ENCODE measurements at regions not wholly inside any gene's neighbourhood (a gene's known extent, or its start where the extent isn't known, plus 50 kb on each side); places are given as distances from the start of the nearest gene placed in this dataset.

- no peak for DNase-seq
These were observed 58.5 kb downstream of the MAIP1 start for GRCh38 chr2:200013906-200014305.

GRCh38 chr2:200021449-200022114, 66.2 kb downstream of the MAIP1 start:
- DNase-seq, result no peak

GRCh38 chr2:200022511-200022910, 67.1 kb downstream of the MAIP1 start:
- DNase-seq, result no peak

DNA sequence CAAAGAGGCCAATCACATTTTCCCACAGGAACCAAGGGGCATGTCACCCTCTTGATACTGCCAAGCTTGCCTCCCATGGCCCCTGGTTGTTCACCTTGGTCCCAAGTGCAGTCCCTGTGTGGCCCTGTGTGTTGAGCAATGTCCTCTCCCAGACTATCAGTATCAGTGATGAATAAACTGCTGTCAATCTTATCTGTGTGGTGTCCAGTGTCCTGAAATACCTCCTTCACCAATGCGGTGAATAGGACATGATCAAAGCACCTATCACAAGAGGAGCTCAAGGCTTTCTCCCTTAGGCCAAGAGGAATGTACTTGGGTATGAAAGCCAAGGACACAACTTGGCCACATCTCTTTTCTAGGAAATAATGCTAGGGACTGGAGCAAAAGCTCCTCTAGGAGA, 68.2 kb downstream of the MAIP1 start:
- no peak for DNase-seq

GRCh38 chr2:200025717-200026116, 70.3 kb downstream of the MAIP1 start:
- DNase-seq, result no peak

DNA sequence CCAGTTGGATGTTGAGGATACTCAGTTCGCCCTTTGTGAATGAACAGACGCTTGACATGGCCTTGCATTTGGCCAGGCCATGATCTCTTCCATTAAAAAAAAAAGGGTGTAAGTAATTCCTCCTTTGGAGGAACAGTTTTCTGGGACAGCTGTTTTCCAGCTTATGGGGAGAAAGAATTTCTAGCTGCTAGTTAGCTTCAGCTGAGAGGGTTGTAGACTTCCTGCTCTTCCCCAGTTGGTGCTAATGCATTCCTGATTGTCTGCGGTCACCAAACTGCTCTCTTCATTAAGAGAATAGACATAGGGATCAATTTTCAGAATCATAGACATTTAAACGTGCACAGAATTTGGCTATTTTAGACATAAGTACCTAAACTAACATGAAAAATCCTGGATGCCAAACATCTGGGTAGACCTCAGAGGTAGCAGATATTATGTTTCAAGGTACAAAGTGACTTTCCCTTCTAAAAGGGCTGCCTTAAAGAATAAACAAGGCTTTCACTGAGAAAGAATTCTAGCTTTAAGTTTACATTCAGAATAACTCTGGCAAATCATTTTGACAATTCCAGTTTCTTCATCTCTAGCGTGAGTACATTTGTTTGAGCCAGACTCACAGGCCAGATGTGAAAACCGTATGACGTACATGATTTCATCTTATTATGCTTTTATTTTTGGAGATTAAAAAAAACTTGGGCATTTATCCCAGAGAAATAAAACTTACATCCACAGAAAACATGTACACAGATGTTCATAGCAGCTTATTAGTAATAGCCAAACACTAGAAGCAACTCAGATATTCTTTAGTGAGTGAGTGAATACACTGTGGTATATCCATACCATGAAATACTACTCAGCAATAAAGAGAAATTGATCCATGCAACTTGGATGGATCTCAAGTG, 71.2 kb downstream of the MAIP1 start:
- DNase-seq, result no peak

- DNase-seq, result no peak
These were observed 73.6 kb downstream of the MAIP1 start for GRCh38 chr2:200028998-200029397.

GRCh38 chr2:200032895-200033294, 77.5 kb downstream of the MAIP1 start:
- DNase-seq, result no peak

DNA sequence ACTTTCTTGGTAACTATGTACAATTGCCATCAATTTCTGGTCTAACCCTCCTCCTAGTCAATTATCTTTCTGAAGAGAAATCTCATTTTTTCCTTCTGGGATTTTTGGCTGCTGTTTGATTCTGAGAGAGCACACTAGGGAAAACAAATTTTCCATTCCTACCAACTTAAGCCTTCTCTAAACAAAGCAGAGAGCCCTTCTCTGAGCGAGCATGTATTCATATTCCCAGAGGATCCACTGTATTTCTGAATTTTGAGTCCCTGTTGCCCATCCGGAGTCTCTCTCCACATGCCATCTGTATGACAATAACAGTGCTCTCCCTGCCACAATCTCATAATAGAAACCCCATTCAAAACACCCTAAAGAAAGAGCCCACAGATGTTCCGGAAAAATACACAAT, 78.5 kb downstream of the MAIP1 start:
- no peak for DNase-seq

DNA sequence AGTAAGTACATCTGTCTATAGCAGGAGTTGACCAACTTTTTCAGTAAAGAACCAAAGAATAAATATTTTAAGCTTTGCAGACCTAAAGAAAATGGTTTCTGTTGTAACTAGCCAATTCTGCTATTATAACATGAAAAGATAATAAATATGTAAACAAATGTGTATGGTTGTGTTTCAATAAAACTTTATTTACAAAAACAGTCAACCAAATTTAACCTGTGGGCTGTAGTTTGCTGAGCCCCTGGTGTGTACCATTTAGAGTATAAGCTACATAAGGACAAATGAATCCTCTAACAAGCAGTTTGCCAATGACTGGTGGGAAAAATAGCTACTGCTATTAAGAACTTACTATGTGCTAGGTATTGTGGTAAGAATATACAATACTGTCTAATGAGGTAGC, 79.4 kb downstream of the MAIP1 start:
- DNase-seq, result no peak

DNA sequence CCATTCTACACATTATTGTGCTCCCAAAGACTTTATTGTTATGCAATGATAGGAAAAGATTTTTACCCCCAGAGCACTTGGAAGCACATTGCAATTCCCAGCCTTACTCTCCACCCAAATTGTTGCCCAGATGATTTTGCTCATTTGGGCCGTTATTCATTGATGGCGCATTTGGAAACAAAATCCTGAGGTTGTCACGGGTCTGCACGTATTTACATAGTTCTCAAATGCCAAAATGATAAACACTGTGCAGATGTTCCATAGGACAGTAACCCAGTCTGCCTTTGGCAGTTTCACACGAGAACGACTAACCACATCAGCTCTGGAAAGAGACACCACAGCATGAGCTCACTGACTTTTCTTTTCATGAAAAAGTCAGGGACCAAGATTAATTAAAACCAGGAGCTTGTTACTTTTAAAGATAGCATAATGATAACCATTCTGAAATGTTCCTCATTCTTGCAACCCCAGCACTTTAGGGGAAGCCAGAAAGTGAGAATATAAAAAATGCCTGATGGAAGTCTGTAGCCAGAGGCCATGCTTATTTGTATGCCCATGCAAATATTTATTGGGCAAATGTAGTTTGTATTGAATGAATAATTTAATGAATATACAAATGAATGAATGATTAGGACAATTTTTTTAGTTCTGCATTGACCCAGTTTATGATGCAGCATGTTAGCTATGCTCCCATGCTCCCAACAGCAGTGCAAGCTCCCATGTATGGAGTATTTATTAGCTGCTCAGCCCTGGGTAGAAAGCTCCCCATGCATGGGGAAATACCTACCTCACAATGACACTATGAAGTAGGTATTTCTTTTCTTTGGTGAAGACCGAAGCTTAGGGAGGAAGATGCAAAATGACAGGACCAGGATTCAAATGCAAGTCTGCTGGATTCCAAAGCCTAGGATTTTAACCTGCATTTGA, 84.6 kb downstream of the MAIP1 start:
- DNase-seq, result no peak

DNA sequence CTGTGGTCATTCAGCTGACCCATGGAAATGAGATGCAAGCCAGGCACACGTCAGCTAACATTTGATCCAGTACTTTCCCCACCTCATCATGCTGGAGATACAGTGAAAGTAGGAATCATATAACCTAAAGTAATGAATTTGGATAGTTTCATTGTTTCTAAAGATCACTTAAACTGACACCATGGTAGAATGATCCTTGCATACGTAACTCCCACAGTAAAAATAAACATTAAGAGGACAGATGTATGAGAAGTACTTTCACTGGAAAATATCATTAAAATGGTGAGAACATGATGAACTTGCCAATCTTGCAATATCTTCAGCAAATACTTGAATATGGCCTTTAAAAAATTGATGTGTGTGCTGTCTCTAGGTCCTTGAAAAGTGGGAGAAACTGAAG, 85.4 kb downstream of the MAIP1 start:
- no peak for DNase-seq

GRCh38 chr2:200041639-200042038, 86.3 kb downstream of the MAIP1 start:
- no peak for DNase-seq

GRCh38 chr2:200042102-200042735, 86.8 kb downstream of the MAIP1 start:
- no peak for DNase-seq

- no peak for DNase-seq
These were observed 87.6 kb downstream of the MAIP1 start for GRCh38 chr2:200042944-200043343.

DNA sequence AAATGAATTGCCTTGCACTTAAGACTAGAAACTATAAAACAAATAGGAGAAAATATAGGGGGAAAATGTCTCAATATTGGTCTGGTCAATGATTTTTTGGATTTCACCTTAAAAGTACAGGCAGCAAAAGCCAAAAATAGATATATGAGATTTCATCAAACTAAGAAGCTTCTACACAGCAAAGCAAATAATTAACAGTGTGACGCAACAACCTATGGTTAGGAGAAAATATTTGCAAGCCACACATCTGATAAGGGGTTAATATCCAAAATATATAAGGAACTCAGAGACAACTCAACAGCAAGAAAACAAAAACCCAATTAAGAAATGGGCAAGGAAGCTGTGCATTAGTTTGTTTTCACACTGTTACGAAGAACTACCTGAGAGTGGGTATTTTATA, 89.1 kb downstream of the MAIP1 start:
- DNase-seq, result no peak

DNA sequence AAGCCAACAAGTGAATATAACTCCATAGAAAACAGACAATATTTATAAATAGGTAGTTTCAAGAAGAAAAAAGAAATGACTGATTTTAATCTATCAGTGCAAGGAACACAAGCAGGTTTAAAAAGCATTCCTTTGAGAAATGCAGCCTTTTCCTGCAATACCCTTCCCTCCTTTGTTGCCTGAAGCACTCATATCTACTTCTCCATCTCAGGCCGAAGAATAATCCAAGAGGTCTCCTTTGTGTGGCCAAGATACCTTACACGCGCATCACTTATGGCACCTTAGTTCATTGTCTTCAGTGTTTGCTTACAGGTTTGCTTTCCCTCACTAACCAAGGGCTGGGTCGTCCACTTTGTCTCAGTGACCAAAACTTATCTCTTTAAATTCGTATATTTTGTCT, 93.0 kb downstream of the MAIP1 start:
- DNase-seq, result no peak

DNA sequence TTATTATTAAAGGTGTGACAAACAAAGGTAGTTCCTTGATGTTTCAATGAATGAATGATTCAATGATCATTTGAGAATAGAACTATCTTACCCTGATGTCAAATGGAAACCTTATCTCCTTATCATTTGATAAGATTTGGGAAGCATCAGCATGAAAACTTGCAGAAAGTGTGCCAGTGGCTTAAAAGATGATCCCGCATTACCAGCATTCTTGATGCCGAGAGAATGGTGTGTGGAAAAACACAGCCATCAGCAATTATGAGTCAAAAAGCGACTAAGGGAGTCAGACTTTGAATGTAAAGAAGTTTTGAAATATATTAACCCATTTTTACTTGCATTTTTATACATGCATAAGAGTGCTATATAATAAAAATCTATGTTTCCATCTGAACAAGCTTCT, 93.7 kb downstream of the MAIP1 start:
- DNase-seq, result no peak

DNA sequence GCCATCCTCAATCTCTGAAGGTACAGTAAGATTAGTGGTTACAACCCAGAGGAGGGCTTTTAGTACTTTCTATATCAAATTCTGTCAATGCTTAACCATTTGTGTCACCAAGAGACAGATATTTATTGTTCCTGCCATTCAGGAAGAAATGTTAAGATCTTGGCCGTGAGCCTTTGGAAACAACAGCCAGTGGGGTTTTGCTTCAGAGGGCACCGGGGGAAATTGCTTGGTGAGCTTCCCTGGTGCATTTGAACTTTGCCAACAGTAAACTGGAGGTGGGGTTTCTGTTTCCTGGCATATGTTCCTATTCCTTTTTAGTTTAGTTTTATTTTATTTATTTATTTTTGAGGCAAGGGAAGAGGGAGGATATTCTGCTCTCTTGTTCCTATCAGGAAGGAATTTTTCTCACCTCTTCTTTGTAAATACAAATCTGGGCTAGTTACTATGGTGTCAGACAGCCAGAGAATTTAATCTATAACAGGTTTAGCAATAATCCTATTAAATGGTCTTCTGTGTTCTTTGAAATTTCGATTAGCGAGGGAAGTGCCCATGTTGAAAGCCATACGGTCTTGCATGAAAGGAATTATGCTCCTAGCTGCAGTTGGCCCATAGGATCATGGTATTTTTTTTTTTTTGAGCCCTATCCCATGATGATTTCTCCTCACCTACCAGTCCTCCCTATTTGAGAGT, 95.7 kb downstream of the MAIP1 start:
- DNase-seq, result no peak

- no peak for DNase-seq
These were observed 96.2 kb downstream of the MAIP1 start for GRCh38 chr2:200051611-200051945.

DNA sequence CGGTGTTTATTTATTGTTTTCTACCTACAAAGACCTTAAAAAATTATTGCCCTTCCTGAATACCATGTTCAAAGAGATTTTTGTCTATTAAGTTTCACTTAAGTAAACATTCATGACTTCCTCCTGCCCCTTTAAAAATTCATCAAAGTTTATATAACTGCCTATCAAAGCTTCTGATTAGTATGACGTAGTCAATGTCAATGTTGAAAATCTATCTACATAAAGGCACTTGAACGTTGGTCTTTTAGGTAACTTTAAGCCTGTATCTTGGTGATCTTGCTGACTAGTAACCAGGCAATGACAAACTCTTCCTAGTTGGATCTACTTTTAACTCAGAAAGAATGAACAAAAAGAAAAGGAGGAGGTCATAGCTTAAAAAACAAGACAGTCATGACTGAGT, 97.2 kb downstream of the MAIP1 start:
- DNase-seq, result no peak
